SK-N-SH (cell line): ENCODE measurements at regions not wholly inside any gene's neighbourhood (a gene's known extent, or its start where the extent isn't known, plus 50 kb on each side); places are given as distances from the start of the nearest gene placed in this dataset.
"Not testable (repeated sequence)": the region's sequence is repeated elsewhere in the genome, so short reads cannot be mapped to it uniquely, and the experiment has no call there.

ENCODE experiments used
- CHD2 ChIP-seq: fragments of 150-350 bp; IDR thresholded peaks from 2 replicates; pipeline ENCODE4 v1.6.1; 2018; ENCODE audit warnings: low read length; ENCODE audit not compliant: partially characterized antibody
- CTCF ChIP-seq: fragments of 200-600 bp; sonication (generic); IDR thresholded peaks from 2 replicates; pipeline ENCODE4 v1.6.1; 2017; ENCODE audit warnings: antibody characterized with exemption, mild to moderate bottlenecking, moderate library complexity
- FOSL2 ChIP-seq: IDR thresholded peaks from 2 replicates; pipeline ENCODE4 v1.4.0; 2012; ENCODE audit warnings: low read depth, mild to moderate bottlenecking, moderate library complexity, borderline replicate concordance
- GABPA ChIP-seq: IDR thresholded peaks from 2 replicates; pipeline ENCODE4 v1.4.0; 2012; ENCODE audit warnings: low read depth, mild to moderate bottlenecking
- MEF2A ChIP-seq: IDR thresholded peaks from 2 replicates; pipeline ENCODE4 v1.4.0; 2012; ENCODE audit warnings: low read depth, borderline replicate concordance
- RAD21 ChIP-seq: IDR thresholded peaks from 2 replicates; pipeline ENCODE4 v1.6.1; 2012; ENCODE audit warnings: mild to moderate bottlenecking, low read length
- RCOR1 ChIP-seq: fragments of 150-350 bp; IDR thresholded peaks from 2 replicates; pipeline ENCODE4 v1.6.1; 2017; ENCODE audit warnings: antibody characterized with exemption, low read length
- RXRA ChIP-seq: IDR thresholded peaks from 2 replicates; pipeline ENCODE4 v1.4.0; 2012; ENCODE audit warnings: low read depth, mild to moderate bottlenecking, borderline replicate concordance
- SMC3 ChIP-seq: IDR thresholded peaks from 2 replicates; pipeline ENCODE4 v1.6.1; 2012; ENCODE audit warnings: low read depth, low read length, improper control_type of control experiment
- TAF1 ChIP-seq: IDR thresholded peaks from 2 replicates; pipeline ENCODE4 v1.6.1; 2012; ENCODE audit warnings: low read depth, mild to moderate bottlenecking, low read length, moderate library complexity, borderline replicate concordance
- YY1 ChIP-seq: IDR thresholded peaks from 2 replicates; pipeline ENCODE4 v1.4.0; 2012; ENCODE audit warnings: low read depth, mild to moderate bottlenecking
- TF ChIP-seq, protein P1 (sequence below): IDR thresholded peaks from 2 replicates; pipeline ENCODE4 v1.6.1; 2012; ENCODE audit warnings: mild to moderate bottlenecking, low read depth, low read length, moderate library complexity
- TF ChIP-seq, protein P2 (sequence below): fragments of 150-350 bp; IDR thresholded peaks from 2 replicates; pipeline ENCODE4 v1.6.1; 2017; ENCODE audit warnings: antibody characterized with exemption, low read length, low read depth, borderline replicate concordance
- TF ChIP-seq, protein P3 (sequence below): IDR thresholded peaks from 2 replicates; pipeline ENCODE4 v1.4.0; 2012; ENCODE audit warnings: low read depth

DNA sequence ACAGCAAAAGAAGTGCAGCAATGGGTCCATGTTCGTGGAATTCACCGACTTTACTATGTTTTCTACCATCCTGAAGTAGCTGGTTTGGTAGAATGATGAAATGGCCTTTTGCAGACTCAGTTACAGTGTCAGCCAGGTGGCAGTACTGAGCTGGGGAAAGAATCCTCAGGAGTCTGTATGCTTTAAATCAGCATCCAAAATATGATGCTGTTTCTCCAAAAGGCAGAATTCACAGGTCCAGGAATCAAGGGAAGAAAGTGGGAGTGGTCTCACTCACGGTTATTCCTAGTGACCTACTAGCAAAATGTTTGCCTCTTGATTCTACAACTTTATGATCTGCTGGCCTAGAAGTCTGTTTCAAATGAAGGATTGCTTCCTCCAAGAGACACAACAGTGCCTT, 287.1 kb downstream of the SPATA31A6 start:
- TF ChIP-seq RAD21 (peak; percentile 67), CTCF (peak; percentile 56), SMC3 (peak; percentile 69)
- not testable (repeated sequence) for TF ChIP-seq TAF1, YY1, MEF2A, CHD2, RCOR1, RXRA, FOSL2, GABPA
- TF ChIP-seq, protein P1, sequence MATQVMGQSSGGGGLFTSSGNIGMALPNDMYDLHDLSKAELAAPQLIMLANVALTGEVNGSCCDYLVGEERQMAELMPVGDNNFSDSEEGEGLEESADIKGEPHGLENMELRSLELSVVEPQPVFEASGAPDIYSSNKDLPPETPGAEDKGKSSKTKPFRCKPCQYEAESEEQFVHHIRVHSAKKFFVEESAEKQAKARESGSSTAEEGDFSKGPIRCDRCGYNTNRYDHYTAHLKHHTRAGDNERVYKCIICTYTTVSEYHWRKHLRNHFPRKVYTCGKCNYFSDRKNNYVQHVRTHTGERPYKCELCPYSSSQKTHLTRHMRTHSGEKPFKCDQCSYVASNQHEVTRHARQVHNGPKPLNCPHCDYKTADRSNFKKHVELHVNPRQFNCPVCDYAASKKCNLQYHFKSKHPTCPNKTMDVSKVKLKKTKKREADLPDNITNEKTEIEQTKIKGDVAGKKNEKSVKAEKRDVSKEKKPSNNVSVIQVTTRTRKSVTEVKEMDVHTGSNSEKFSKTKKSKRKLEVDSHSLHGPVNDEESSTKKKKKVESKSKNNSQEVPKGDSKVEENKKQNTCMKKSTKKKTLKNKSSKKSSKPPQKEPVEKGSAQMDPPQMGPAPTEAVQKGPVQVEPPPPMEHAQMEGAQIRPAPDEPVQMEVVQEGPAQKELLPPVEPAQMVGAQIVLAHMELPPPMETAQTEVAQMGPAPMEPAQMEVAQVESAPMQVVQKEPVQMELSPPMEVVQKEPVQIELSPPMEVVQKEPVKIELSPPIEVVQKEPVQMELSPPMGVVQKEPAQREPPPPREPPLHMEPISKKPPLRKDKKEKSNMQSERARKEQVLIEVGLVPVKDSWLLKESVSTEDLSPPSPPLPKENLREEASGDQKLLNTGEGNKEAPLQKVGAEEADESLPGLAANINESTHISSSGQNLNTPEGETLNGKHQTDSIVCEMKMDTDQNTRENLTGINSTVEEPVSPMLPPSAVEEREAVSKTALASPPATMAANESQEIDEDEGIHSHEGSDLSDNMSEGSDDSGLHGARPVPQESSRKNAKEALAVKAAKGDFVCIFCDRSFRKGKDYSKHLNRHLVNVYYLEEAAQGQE: not testable (repeated sequence)
- TF ChIP-seq, protein P2, sequence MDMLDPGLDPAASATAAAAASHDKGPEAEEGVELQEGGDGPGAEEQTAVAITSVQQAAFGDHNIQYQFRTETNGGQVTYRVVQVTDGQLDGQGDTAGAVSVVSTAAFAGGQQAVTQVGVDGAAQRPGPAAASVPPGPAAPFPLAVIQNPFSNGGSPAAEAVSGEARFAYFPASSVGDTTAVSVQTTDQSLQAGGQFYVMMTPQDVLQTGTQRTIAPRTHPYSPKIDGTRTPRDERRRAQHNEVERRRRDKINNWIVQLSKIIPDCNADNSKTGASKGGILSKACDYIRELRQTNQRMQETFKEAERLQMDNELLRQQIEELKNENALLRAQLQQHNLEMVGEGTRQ: not testable (repeated sequence)
- TF ChIP-seq, protein P3, sequence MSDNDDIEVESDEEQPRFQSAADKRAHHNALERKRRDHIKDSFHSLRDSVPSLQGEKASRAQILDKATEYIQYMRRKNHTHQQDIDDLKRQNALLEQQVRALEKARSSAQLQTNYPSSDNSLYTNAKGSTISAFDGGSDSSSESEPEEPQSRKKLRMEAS: not testable (repeated sequence)
